Muscle layer of colon (tissue), 2 donors: ENCODE measurements at regions not wholly inside any gene's neighbourhood (a gene's known extent, or its start where the extent isn't known, plus 50 kb on each side); places are given as distances from the start of the nearest gene placed in this dataset.
A peak's percentile ranks its signal among the peaks of the same experiment; 100 is the strongest.
"Not testable (repeated sequence)": the region's sequence is repeated elsewhere in the genome, so short reads cannot be mapped to it uniquely, and the experiment has no call there.

ENCODE experiments used
- H3K27ac ChIP-seq: one replicate; pipeline ENCODE4 v1.7.0; 2013; ENCODE audit warnings: low read depth, mild to moderate bottlenecking, low read length, moderate library complexity
- H3K27me3 ChIP-seq, 2 donors: one replicate each; pipeline ENCODE4 v1.7.0; 2013; ENCODE audit warnings: low read length in 2 of 2, mild to moderate bottlenecking in 2 of 2; ENCODE audit not compliant: insufficient read depth in 2 of 2, control insufficient read depth in 1 of 2
- H3K36me3 ChIP-seq: one replicate; pipeline ENCODE4 v1.7.0; 2013; ENCODE audit warnings: mild to moderate bottlenecking, low read length; ENCODE audit not compliant: insufficient read depth
- H3K4me1 ChIP-seq: one replicate; pipeline ENCODE4 v1.7.0; 2013; ENCODE audit warnings: mild to moderate bottlenecking, low read length; ENCODE audit not compliant: insufficient read depth
- H3K4me3 ChIP-seq, 2 donors: one replicate each; pipeline ENCODE4 v1.7.0; 2013; ENCODE audit warnings: low read length in 2 of 2, low read depth in 1 of 2, mild to moderate bottlenecking in 1 of 2, moderate library complexity in 1 of 2
- H3K9ac ChIP-seq: one replicate; pipeline ENCODE4 v1.7.0; 2013; ENCODE audit warnings: low read length
- H3K9me3 ChIP-seq: one replicate; pipeline ENCODE4 v1.7.0; 2013; ENCODE audit warnings: mild to moderate bottlenecking, low read length
- donor health status: abdominal sarcoma.
- donor health status: Adenocarcinoma of cecum.

DNA sequence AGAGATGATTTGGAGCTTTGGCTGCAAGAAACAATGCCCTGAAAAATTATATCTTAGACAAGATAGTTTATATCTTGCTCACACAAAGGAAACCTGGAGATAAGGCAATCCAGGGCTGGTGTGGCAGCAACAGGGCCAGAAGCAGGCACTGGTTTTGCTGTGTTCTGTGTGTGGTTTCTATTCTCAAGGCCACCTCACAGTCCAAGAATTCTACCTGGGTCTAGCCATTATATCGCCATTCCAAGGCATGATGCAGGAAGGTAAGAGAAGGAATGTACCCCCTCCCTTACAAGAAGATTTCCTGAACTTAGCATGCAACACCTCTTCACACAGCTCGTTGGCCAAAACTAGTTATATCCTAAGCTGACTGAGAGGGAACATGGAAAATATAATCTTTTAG is 74.5 kb upstream of the MEGF10 start:
- no peaks in the 10 kb centered on the region for H3K36me3 ChIP-seq
- no peak overlapping the region for H3K27ac ChIP-seq
- no peaks in the 10 kb centered on the region for H3K9me3 ChIP-seq
- H3K9ac ChIP-seq, result no peak overlapping the region
- no peaks in the 10 kb centered on the region for H3K4me1 ChIP-seq
- no peaks in the 10 kb centered on the region for H3K27me3 ChIP-seq
- no peak overlapping the region for H3K4me3 ChIP-seq

DNA sequence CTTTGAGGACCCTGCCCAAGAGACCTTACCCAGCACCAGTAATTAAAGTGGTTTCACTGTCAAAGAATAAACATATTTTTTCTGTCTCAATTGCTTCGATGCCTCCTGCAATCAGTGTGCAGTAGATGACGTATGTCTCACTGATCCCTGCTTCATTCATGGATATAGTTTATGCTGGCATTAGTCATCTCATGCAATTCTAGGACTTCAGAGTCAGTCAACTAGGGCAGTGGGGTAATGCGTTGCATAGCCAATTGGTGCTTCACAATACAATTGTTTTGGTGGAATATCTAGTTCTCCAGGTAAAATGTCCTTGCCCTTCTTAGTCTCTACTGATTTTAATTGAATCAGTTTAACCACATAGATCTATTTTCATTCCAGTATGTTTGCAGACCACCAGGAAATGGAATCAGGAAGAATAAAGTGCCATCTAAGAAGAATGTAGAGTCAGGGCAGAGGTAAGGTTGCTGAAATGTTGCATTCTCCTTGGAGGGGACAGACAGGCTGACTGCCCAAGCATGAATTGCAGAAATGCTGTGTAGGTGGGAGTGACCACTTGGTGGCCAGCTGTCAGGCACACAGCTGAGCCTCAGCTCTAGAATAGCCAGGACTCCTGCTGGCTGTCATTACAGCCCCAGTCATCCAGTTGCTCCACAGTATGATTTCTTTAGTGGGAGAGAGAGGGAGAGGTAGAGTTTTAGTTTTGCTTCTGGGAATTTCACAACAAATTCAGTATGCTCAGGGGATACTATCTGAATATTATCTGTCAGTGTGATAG is 73.5 kb upstream of the MEGF10 start:
- H3K4me3 ChIP-seq, result no peak overlapping the region
- no peak overlapping the region for H3K9ac ChIP-seq
- H3K9me3 ChIP-seq, result no peaks in the 10 kb centered on the region
- no peak overlapping the region for H3K27ac ChIP-seq
- no peaks in the 10 kb centered on the region for H3K4me1 ChIP-seq
- H3K27me3 ChIP-seq, result no peaks in the 10 kb centered on the region
- no peaks in the 10 kb centered on the region for H3K36me3 ChIP-seq

DNA sequence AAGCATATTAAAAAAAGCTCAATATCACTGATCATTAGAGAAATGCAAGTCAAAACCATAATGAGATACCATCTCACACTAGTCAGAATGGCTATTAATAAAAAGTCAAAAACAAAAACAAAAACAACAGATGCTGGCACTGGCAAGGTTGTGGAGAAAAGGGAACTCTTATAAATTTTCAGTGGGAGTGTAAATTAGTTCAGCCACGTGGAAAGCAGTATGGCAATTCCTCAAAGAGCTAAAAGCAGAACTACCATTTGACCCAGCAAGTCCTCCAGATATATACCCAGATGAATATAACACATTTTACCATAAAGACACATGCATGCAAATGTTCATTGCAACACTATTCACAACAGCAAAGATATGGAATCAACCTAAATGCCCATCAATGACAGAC is 68.7 kb upstream of the MEGF10 start:
- not testable (repeated sequence) for H3K4me1 ChIP-seq, H3K4me3 ChIP-seq, H3K36me3 ChIP-seq

DNA sequence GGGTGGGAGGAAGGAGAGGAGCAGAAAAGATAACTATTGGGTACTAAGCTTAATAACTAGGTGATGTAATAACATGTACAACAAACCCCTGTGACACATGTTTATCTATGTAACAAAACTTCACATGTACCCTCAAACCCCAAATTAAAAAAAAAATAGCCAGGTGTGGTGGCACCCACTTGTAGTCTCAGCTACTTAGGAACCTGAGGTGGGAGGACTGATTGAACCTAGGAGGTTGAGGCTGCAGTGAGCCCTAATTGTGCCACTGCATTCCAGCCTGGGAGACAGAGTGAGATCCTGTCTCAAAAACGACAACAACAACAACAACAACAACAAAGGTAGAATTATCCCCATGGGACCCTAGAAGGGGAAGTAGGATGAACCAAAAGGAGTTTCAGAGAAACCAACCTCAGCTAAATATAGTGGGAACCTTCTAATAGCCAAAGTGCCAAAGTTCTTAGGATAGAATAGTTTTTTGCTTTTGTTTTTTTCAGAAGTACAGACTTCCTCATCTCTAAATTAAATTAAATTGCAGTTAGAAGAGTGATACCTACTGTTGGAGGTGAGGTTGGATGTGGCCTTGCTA is 67.9 kb upstream of the MEGF10 start:
- H3K4me3 ChIP-seq, H3K9ac ChIP-seq, H3K36me3 ChIP-seq, H3K4me1 ChIP-seq, H3K27me3 ChIP-seq, H3K9me3 ChIP-seq, H3K27ac ChIP-seq: not testable (repeated sequence)

More for the DNA sequence above, 68.7 kb upstream of the MEGF10 start:
- H3K27ac ChIP-seq, H3K27me3 ChIP-seq, H3K9ac ChIP-seq, H3K9me3 ChIP-seq: not testable (repeated sequence)

DNA sequence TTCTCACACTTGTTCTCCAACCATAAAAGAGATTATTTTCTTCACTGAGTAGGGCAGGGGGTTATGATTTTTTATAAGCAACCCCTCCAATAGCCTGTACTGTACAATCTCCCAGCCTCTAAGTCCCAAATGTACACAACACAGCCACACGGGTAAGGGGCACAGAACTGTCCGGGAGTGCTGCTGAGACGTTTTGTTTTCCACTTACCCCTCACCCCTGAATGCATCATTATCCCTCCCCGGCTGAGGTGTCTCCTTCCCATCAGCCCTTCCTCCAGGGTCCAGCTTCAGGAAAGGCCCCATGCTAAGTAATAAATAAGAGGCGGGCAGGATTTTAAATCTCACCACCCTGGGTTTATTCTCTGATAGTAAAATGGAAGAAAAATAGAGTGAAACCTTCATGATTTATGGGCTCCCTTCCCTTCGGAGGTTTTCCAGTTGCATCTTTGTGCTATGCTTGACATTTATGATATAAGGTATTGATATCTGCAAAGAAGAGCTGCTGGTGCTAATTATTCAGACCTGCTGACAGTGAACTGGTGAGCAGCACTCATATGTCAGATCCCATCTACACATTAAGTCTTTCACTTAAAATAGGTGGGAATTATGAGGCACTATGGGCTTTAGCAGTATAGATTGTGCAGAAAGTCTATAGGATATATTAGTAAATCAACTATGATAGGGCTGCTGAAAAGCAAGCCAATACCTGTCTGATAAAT is 67.2 kb upstream of the MEGF10 start:
- no peaks in the 10 kb centered on the region for H3K27me3 ChIP-seq
- no peak overlapping the region for H3K27ac ChIP-seq
- no peak overlapping the region for H3K9ac ChIP-seq
- H3K4me3 ChIP-seq, result no peak overlapping the region
- H3K9me3 ChIP-seq, result no peaks in the 10 kb centered on the region
- H3K4me1 ChIP-seq, result no peaks in the 10 kb centered on the region
- H3K36me3 ChIP-seq, result no peaks in the 10 kb centered on the region

DNA sequence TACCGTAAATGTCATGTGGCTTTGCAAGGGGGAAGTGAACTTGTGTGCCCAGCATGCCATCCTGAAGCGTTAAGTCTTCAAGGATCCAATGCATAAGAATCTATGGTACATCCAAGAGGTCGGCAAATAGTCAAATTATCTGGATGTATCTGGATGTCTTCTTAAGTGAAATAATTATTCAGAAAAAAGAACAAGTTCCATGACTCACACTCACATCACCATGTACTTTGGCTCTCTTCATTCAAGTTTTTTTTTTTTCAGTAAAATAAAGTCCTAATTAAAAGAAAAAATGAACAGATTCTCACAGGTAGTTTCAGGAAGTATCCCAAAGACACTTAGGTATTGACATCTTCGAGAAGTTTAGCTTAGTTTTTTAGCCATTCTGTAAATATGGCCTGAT is 62.7 kb upstream of the MEGF10 start:
- Histone ChIP-seq H3K9ac (no peak overlapping the region), H3K9me3 (no peaks in the 10 kb centered on the region)

DNA sequence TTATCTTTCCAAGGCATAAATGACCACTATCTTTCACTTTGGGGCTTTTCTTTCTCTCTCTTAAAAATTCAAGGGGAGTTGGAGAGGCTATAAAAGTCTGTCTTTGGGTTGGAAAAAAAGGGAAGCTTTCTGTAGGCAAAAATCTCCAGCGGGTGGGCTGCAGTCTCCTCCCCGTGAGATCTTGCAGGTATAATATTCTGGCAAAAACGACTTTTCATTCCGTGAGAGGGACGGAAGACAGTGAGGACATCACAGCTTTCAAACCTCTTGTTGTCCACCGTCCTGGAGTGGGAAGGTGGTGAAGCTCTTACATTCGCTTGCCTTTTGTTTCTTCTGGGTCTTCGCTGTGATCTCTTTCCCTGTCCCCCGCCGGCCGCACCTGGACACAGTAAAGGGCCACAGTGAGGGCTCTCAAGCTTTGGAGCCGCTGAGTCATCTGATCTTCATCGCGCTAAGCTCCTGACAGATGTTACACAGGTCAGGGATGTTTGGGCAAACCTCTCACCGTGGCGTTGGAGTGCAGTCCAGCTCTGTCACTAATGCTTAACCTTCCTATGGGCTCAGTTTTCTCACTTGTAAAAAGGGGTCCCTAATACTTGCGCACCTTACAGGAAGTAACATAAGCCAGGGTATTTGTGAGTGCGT is 61.9 kb upstream of the MEGF10 start:
- H3K9ac ChIP-seq, result no peak overlapping the region
- H3K9me3 ChIP-seq, result no peaks in the 10 kb centered on the region
- peak overlapping the region in 1 of 2 donors; percentile 66 for H3K4me3 ChIP-seq
- H3K27ac ChIP-seq, result no peak overlapping the region
- H3K36me3 ChIP-seq, result no peaks in the 10 kb centered on the region
- peaks cover 4% of the 10 kb centered on the region for H3K4me1 ChIP-seq
- no peaks in the 10 kb centered on the region for H3K27me3 ChIP-seq

More for the DNA sequence above, 62.7 kb upstream of the MEGF10 start:
- H3K4me1 ChIP-seq, result peaks cover 4% of the 10 kb centered on the region
- H3K27ac ChIP-seq, result no peak overlapping the region
- no peak overlapping the region for H3K4me3 ChIP-seq
- no peaks in the 10 kb centered on the region for H3K27me3 ChIP-seq
- no peaks in the 10 kb centered on the region for H3K36me3 ChIP-seq

DNA sequence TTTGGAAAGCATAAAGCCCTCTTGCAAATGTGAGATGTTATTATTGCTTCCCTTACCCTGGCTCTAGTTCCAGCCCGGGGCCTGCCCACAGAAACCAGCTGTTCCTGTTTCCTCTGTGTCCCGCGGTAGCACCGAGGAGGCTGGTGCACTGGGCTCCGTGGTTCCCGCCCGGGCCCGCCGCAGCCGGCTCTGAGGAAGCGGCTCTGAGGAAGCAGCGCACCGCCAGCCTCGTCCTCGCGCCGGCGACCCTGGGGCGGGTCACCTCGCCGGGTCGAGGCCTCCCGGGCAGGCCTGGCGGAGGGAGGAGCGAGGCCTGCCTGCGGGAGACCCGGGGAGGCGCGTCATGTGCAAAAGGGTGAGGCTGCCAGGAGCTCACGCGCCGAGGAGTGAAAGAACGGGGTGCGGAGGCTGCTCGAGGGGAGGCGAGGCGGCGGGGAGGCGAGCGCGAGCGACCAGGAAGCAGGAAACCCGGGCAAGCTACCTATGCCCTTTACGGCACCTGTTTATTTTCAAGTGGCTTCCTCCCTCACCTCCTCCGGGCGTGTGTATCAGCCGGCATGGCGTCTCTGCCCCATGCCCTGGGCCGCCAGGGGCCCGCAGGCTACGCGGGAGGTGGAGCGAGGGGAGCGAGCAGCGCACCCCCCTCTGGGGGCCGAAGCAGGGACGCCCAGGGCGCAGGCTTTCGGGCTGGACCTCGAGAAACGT is 61.3 kb upstream of the MEGF10 start:
- peak overlapping the region; percentile 63 to 66 for H3K4me3 ChIP-seq
- no peak overlapping the region for H3K9ac ChIP-seq
- peaks cover 4% of the 10 kb centered on the region for H3K4me1 ChIP-seq
- H3K27ac ChIP-seq, result no peak overlapping the region
- H3K9me3 ChIP-seq, result no peaks in the 10 kb centered on the region
- H3K36me3 ChIP-seq, result no peaks in the 10 kb centered on the region
- H3K27me3 ChIP-seq, result no peaks in the 10 kb centered on the region

DNA sequence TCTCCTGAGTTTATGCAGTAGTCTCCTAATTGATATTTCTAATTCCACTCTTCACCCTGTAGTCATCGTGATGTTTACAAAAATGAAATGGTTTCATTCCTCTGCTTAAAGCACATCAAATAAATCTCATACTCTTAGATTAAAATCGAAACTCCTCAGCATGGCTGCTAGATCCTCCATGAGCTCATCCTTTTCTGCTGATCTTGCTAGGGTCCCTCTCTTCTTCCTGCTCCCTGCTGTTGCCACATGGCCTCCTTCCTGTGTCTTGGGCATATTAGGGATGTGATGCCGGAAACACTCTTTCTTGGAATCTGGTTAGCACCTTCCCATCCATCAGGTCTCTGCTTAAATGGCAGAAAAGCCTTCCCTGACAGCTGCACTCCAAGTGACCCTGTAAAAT is 59.5 kb upstream of the MEGF10 start:
- Histone ChIP-seq H3K9ac (no peak overlapping the region), H3K4me1 (peaks cover 4% of the 10 kb centered on the region), H3K9me3 (no peaks in the 10 kb centered on the region), H3K27me3 (no peaks in the 10 kb centered on the region), H3K4me3 (no peak overlapping the region), H3K36me3 (no peaks in the 10 kb centered on the region), H3K27ac (no peak overlapping the region)

DNA sequence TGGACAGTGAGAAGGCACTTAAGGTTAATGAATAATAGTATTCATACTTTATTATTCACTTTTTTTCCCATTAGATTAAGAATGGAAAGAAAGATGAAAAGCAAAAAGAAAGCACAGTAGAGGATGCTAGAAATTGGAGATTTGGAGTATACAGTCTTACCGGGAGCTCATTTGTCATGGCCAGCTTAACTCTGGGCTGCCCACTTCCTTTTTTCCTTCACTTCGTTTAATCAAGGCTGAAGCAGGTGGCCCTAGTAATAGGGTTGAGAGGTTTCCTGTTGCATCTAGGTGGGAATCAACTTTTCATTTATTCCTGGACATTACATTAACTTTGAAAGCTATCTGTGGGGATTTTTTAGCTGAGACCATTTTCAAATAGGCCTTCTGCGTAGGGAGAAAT is 57.0 kb upstream of the MEGF10 start:
- Histone ChIP-seq H3K9ac (no peak overlapping the region), H3K9me3 (no peaks in the 10 kb centered on the region), H3K27ac (no peak overlapping the region), H3K27me3 (no peaks in the 10 kb centered on the region), H3K36me3 (no peaks in the 10 kb centered on the region), H3K4me3 (no peak overlapping the region), H3K4me1 (peaks cover 4% of the 10 kb centered on the region)

DNA sequence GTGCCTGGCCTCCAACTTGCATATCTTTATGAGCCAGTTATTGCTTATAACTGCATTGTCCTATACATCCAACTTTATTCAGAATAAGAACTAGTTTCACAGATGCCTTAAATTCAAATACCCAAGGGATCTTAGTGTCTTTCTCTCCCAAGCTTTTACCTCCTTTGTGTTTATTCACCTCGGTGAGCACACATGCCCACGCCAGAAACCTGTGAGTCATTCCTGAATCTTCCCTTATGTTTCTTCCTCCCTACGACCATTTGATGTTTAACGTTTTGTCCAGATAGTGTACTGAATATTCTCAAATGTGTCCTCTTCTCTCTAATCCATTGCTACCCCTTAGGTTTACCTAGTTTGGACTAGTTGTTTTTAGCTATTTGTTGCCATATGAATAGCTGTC is 55.5 kb upstream of the MEGF10 start:
- H3K9ac ChIP-seq, result no peak overlapping the region
- no peak overlapping the region for H3K4me3 ChIP-seq
- no peaks in the 10 kb centered on the region for H3K36me3 ChIP-seq
- H3K27ac ChIP-seq, result no peak overlapping the region
- H3K4me1 ChIP-seq, result no peaks in the 10 kb centered on the region
- H3K9me3 ChIP-seq, result no peaks in the 10 kb centered on the region
- no peaks in the 10 kb centered on the region for H3K27me3 ChIP-seq
